ENCODE measurements at regions not wholly inside any gene's neighbourhood (a gene's known extent, or its start where the extent isn't known, plus 50 kb on each side); places are given as distances from the start of the nearest gene placed in this dataset.

DNA sequence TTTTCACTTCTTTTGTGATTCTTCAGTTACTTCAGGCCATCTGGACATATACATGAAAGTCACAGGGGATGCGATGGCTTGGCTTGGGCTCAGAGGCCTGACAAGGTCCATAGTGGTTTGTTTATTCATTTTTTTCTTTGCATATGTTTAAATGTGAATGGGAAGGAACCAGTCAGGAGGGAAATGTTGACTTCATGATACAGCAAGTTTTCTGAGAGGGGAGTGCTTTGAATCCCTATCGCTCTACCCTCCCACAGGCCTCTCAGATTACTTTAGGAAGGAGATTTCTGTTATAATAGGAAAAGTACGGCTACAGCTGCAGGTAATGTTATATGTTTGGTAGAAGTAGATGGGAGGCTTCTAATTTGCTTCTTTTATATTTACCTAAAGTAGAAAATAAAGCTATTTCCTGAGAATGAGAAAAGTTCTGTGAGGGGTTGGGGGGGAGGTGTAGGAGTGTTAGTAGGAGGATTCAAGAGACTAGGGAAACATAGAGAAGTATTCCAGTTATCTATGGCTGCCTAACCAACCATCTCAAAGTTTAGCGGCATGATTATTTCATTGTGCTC, 322.9 kb downstream of the RAPGEF2 start:
- H3K27ac ChIP-seq = no peak overlapping the region
- no peak for TF ChIP-seq EP300 (IDR thresholded peaks at IDR 0.05)
- TF ChIP-seq, protein P1, sequence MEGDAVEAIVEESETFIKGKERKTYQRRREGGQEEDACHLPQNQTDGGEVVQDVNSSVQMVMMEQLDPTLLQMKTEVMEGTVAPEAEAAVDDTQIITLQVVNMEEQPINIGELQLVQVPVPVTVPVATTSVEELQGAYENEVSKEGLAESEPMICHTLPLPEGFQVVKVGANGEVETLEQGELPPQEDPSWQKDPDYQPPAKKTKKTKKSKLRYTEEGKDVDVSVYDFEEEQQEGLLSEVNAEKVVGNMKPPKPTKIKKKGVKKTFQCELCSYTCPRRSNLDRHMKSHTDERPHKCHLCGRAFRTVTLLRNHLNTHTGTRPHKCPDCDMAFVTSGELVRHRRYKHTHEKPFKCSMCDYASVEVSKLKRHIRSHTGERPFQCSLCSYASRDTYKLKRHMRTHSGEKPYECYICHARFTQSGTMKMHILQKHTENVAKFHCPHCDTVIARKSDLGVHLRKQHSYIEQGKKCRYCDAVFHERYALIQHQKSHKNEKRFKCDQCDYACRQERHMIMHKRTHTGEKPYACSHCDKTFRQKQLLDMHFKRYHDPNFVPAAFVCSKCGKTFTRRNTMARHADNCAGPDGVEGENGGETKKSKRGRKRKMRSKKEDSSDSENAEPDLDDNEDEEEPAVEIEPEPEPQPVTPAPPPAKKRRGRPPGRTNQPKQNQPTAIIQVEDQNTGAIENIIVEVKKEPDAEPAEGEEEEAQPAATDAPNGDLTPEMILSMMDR (IDR thresholded peaks at IDR 0.05) = no peak
- TF ChIP-seq POLR2A (IDR thresholded peaks at IDR 0.05) = no peak
- peaks cover 0 to 7% (median 0%) of the 10 kb centered on the region in 4 donors for H3K4me1 ChIP-seq
- H3K9me3 ChIP-seq = peaks cover 0 to 5% (median 0%) of the 10 kb centered on the region in 4 donors
- no peaks in the 10 kb centered on the region for H3K27me3 ChIP-seq
- H3K36me3 ChIP-seq = no peaks in the 10 kb centered on the region
- H3K4me3 ChIP-seq = no peak overlapping the region
- WGBS, 2 donors = 63 to 68% methylated on average over 4 of the region's 4 CpGs
- no peak for DNase-seq (ENCODE audit: low spot score in 2 of 2)

DNA sequence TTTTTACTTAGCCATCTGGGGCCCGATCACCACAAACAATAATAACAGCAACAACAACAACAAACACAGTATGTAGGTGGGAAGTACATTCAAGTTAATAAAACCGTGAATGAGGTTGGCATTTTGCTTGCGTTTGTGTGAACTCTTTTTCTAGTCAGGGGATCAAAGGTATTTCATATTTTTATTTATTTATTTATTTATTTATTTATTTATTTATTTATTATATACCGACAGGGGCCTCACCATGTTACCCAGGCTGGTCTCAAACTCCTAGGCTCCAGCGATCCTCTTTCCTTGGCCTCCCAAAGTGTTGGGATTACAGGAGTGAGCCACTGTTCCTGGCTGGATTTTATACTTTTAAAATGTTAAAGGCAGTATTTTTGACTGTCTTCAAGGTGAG, 325.4 kb downstream of the RAPGEF2 start:
- H3K4me1 ChIP-seq = peaks cover 0 to 7% (median 0%) of the 10 kb centered on the region in 4 donors
- no peaks in the 10 kb centered on the region for H3K36me3 ChIP-seq
- H3K27me3 ChIP-seq = no peaks in the 10 kb centered on the region
- DNase-seq (ENCODE audit: low spot score in 2 of 2) = no peak
- TF ChIP-seq POLR2A (IDR thresholded peaks at IDR 0.05) (no peak), EP300 (IDR thresholded peaks at IDR 0.05) (no peak)
- TF ChIP-seq, protein P1 (IDR thresholded peaks at IDR 0.05) = no peak
- H3K27ac ChIP-seq = no peak overlapping the region
- WGBS, 2 donors = 91 to 95% methylated on average over 5 of the region's 5 CpGs
- H3K4me3 ChIP-seq = no peak overlapping the region
- no peaks in the 10 kb centered on the region for H3K9me3 ChIP-seq

DNA sequence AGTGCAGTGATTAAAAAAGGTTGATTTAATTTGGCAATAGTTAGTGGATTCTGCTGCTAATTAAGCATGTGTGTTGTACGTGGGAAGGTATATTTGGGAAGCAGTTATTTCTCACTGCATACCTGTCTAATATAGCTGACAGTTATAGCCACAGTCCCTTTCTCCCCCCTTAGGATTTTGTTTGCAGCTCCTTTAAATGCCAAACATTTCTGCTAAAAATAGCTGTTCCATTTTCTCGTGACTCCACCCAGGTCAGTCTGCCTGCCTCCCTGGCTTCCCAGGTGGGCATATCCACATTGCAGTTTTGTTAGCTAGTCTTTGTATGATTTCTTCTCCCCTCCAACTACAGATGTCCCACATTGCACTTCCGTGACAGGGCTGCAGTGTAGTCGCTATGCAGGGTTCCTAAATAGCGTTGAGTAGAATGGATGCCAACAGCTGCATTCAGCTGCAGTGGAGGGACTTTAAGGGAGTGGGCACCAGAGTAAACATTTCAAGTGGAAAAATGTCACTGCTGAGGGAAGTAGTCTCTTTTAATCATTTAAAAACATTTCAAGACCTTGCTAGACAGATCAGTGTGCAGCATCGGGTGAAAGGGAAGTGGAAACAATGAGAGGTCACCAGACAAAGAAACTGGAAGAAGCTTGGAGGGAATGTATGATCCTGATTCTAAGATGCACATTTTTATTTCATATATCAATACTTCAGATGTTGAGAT, 326.3 kb downstream of the RAPGEF2 start:
- no peak for DNase-seq (ENCODE audit: low spot score in 2 of 2)
- H3K36me3 ChIP-seq = no peaks in the 10 kb centered on the region
- no peaks in the 10 kb centered on the region for H3K9me3 ChIP-seq
- TF ChIP-seq EP300 (IDR thresholded peaks at IDR 0.05) (no peak), POLR2A (IDR thresholded peaks at IDR 0.05) (no peak)
- TF ChIP-seq, protein P1 (IDR thresholded peaks at IDR 0.05) = no peak
- H3K27me3 ChIP-seq = no peaks in the 10 kb centered on the region
- WGBS, 2 donors = 48 to 54% methylated on average over 6 of the region's 6 CpGs
- peaks cover 0 to 7% (median 0%) of the 10 kb centered on the region in 4 donors for H3K4me1 ChIP-seq
- no peak overlapping the region for H3K4me3 ChIP-seq
- no peak overlapping the region for H3K27ac ChIP-seq

DNA sequence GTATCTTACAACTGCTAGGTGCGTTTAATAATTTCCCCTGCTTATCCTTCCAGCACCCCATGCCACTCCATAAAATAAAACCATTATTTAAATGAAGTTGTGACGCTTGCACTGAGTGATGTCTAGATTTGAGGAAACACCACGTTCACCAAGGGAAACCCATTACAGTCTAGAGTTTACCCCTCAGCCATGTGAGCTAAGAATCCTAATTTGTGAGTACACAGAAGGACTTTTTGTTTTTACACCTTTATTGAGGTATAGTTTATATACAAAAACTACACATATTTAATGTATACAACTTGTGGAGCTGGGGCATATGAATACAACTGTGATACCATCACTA, 326.8 kb downstream of the RAPGEF2 start:
- TF ChIP-seq POLR2A (IDR thresholded peaks at IDR 0.05) = no peak
- TF ChIP-seq, protein P1 (IDR thresholded peaks at IDR 0.05) = no peak
- TF ChIP-seq EP300 (IDR thresholded peaks at IDR 0.05) = no peak
- 47 to 50% methylated on average over 3 of the region's 3 CpGs for WGBS, 2 donors
- Histone ChIP-seq H3K27me3 (no peaks in the 10 kb centered on the region), H3K36me3 (no peaks in the 10 kb centered on the region), H3K4me1 (peaks cover 0 to 7% (median 0%) of the 10 kb centered on the region in 4 donors), H3K4me3 (no peak overlapping the region), H3K9me3 (no peaks in the 10 kb centered on the region), H3K27ac (no peak overlapping the region)
- DNase-seq (ENCODE audit: low spot score in 2 of 2) = no peak

DNA sequence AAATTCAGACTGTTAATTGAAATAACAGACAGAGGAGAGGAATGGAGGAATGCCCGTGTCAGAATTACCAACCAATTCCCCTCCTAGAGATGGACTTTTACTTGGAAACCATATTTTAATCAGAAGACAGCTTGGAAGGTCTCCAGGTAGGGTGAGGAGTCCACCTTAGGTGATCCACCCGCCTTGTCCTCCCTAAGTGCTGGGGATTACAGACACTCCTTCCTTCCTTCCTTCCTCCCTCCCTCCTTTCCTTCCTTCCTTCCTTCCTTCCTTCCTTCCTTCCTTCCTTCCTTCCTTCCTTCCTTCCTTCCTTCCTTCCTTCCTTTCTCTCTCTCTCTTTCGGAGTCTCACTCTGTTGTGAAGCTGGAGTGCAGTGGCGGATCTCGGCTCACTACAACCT, 328.0 kb downstream of the RAPGEF2 start:
- H3K4me1 ChIP-seq = peaks cover 0 to 7% (median 0%) of the 10 kb centered on the region in 4 donors
- H3K9me3 ChIP-seq = no peaks in the 10 kb centered on the region
- no peak overlapping the region for H3K27ac ChIP-seq
- H3K4me3 ChIP-seq = no peak overlapping the region
- no peak for DNase-seq (ENCODE audit: low spot score in 2 of 2)
- TF ChIP-seq POLR2A (IDR thresholded peaks at IDR 0.05) (no peak), EP300 (IDR thresholded peaks at IDR 0.05) (no peak)
- TF ChIP-seq, protein P1 (IDR thresholded peaks at IDR 0.05) = no peak
- no peaks in the 10 kb centered on the region for H3K36me3 ChIP-seq
- WGBS, 2 donors = 92 to 93% methylated on average over 5 of the region's 5 CpGs
- no peaks in the 10 kb centered on the region for H3K27me3 ChIP-seq
